HG03442 (cell line): ENCODE measurements at regions not wholly inside any gene's neighbourhood (a gene's known extent, or its start where the extent isn't known, plus 50 kb on each side); places are given as distances from the start of the nearest gene placed in this dataset.

Experiments
- ATAC-seq: cut with Tn5 transposase; IDR thresholded peaks from one replicate; pipeline ENCODE4 v1.9.1; 2021; ENCODE audit warnings: mild to moderate bottlenecking, moderate library complexity; ENCODE audit not compliant: unreplicated experiment

DNA sequence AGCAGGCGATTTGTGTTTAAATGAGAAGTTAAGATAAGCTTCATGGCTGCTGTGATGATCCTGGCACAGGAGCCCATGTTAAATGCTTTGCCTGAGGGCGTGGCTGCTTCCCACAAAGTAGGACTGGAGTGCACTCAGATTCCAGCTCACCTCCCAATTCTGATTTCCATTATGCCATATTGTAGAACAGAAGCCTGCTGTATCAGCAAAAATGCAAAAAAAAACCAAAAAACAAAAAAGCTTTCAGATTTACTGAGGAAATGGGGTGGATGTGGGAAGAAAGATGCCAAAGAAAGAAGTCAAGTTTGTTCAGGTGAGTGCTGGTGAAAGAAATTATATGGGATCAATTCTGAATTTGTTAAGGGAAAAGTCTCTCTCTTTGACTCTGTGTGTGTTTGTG, 610.4 kb upstream of the NETO1 start:
- ATAC-seq, result no peak

DNA sequence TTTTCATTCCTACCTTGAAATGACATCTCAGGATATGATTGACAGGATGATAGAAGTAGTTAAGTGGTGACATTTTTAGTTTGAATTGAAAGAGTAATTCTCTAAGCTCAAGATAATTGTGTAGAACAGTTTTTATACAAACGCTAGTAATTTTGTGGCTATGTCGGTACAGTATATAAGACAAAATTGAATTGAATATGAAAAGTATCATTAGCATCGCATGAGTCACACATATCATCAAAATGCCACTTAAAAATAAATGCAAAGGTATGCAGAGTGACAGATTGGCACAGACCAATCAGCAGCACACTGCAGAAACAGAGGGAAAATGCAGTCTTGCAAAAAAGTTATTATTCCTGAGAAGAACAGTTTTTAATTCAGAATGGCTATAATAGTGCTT, 608.2 kb upstream of the NETO1 start:
- ATAC-seq, result no peak

DNA sequence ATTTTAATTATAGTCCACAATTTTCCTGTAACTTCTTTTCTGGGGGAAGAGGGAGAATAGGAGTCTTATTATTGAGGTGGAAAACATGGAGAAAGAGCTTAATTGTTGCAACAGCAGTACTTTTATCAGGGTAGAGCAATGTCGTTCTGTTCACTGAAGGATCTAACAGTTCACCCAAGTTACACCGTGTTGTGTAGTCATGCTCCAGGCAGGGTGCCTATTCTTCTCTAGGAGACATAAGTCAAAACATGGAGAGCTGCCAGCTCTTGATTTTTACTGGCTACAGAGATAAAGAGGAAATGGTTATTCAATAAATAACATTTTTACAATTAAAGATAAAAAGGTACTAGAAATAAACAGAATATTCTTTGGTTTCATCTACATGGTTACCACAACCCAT, 594.3 kb upstream of the NETO1 start:
- ATAC-seq, result no peak

DNA sequence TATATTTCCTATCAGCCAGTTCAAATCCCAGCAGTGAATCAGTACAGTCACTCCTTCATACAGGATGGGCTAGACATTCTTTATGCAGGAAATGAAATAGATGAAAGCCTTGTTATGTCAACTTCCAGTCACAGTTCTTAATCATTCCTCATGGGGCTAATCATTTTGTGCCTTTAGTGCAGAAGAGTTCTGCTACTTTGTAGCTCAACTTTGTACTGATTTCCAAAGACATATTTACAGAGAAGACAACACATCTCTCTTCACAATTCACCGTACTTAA, 593.9 kb upstream of the NETO1 start:
- no peak for ATAC-seq

DNA sequence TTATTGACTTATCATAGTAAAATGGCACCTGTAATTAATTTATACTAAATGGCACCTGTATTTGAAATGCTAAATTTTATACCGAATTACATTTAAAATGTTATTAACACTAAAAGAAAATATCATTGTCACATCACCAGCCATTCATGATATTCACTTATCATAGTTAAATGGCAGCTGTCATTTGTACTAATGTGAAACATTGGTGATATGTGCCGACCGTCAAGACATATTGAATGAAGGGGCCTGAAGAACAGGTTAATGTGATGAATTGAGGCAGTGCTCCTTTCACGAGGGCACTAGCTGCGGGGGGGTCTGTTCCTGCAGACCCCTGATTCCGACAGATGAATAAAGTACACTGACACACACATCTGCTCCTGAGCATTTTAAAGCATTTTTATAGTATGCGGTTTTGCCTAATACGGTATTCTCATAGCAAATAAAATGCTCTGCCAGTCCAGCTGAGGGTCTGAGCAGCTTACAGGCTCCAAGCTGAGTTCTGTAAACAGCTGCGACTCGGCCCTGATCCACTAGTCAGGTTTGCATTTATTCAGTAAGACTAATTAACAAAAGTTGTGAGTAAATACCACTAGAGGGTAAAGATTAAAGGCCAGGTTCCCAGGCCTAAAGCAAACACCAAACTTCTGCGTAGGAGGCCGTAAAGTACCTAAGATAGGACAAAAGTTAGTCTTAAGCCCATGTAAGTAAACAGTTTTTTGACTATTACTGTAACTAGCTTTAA, 593.4 kb upstream of the NETO1 start:
- no peak for ATAC-seq

DNA sequence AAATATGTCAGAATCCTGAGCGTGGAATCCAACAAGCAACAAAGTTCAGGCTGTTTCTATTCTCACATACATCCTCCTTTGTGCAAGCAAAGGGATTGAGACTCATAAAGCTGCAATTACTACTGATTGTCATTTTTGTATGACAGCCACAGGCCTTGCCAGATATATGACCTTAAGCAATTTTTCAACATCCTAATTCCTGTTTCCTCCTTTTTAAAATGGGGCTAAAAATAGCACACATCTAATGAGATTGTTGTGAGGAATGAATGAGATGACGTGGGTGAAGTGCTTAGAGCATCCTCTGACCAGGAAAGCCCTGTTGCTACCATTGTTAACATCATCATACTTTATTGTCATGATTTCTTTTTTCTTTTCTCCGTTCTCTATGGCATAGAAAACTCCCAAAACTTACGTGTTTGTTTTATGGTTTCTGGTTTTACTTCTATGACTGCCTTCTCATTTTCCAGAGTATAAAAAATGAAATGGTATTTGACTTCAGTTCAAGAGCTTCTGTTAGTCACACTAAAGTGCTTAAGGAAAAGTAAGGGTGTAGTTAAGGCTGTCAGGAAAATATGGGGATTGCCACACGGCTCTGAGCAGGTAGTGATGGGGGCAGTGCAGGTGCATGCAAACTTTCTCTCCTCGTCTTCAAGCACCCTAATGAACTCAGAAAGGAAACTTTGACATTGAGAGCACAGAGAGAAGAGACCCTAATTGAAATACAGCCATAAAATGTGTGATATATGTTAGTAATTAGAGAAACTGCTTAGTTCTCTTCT, 590.6 kb upstream of the NETO1 start:
- no peak for ATAC-seq

DNA sequence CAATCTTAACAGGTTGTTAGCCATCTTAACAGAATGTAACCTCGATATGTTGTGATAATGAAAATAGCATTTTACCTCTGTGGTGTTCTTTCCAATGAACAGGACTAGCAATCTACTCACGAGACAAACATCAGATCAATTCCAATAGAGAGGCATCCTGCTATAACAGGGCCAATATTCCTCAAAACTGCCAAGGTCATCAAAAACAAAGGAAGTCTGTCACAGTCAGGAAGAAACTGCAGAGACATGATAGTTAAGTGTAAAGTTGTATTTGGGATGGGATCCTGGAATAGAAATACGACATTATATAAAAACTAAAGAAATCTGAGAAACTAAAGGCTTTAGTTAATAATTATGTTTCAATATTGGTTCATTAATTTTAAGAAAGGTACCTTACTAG, 588.9 kb upstream of the NETO1 start:
- ATAC-seq, result no peak

DNA sequence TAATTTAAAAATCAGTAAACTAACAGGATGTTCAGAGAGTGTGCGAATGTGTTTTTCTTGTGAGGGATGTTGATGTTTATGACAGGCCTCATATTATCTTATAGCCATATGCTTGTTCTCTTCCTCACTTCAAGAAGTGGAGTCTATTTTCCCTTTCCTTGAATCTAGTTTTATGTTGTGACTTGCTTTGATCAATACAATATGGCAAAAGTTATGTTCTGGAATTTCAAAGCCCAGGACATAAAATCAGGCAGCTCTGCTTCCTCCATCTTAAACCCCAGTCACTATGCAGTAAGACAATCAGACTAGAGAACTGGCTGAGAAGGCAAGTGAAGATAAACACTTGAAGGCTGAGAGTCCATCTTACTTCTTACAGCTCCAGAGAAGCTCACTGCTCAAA, 585.1 kb upstream of the NETO1 start:
- no peak for ATAC-seq

DNA sequence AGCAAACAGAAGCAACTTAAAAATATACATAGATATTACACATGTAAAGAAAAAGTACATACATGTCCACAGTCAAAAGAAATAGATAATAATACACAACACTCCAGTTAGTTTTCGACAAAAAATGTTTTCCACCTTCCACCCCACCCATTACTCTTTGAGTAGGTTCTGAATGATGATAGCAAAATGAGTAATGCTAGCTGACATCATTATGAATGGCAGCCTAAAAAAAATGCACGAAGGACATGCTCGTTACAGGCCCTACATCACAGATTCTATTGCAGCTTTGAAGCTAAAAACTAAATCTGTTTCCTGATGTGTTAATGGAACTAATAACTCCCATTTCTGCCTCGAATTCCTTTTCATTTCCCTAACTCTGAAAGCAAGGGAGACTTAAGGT, 578.7 kb upstream of the NETO1 start:
- ATAC-seq, result no peak

DNA sequence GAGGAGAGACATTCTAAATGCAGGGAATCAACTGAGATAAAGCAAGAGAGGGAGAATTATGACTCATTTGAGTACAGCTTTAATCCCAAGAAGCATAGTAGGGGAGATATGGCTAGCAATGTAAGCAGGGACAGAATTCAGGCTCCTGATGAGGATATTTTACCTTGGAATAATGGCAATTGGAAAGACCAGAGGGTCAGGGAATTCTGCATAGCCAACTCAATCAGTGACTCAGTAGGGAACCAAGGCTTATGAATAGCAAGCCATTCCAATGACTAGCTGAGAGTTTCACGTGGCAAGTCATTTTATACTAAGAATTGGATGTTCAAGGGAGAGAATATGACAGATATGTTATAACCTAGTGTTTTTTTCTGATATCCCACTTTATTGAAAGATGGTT, 563.8 kb upstream of the NETO1 start:
- ATAC-seq, result no peak

DNA sequence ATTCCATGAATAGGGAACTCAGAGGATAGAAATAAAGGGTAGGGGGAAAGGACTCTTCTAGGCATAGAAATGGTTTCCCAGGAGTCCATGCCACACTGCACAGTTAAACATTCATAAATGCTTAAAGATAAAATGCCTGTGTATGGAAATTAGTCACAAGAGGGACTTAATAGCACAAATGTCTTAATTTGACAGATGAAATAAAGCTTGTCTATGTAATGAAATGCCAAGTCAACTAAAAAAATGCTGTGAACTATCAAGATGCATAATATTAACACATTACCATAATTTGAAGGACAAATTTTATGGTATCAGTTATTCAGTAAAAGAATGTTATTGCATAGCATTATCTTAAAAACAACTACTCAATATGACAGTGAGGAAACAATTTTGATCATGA, 553.2 kb upstream of the NETO1 start:
- ATAC-seq, result no peak

DNA sequence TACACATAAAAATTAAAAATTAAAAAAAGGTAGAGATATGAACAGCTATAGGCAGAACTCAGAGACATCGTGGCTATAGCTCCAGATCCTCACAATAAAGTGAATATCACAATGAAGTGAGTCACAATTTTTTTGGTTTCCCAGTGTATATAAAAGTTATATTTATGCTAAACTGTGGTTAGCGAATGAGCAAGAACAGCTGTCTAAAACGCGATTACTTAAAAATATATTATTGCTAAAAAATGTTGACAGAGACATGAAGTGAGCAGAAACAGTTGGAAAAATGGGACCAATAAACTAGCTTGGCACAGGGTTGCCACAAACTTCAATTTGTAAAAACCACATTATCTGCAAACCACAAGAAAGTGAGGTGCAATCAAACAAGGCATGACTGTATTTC, 551.7 kb upstream of the NETO1 start:
- no peak for ATAC-seq

DNA sequence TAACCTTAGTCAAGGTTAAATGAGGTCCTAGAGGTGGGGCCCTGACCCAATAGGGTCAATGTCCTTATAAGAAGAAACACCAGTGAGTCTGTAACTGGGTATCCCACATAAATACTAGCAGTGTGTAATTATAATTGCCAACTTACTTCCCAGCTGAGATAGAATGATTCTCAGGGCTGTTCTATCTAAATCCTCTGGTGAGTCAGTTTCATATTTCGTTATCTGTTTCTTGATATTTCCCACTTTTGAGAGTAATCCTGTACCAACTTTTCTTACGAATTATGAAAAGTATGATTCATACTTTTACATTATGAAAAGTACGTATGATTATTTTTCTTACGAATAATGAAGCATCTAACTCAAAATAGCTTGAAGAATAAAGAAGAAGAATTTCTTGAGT, 546.8 kb upstream of the NETO1 start:
- ATAC-seq, result no peak

DNA sequence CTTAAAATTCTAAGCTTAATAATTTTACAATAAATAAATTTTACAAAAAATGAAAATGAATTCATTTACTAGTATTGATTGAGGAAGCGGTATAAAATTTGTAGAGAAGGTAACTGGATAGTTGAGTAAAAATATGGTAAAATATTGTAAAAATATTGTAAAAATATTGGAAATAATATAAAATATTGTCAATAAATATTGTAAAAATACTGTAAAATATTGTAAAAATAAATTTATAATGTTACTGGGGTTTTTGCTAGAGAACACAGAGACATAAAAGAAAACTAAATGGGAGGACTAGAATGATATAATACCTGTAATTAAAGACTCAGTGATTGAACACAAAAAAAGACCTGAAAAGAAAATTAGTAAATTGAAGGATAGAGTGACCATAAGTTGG, 546.3 kb upstream of the NETO1 start:
- ATAC-seq, result no peak

DNA sequence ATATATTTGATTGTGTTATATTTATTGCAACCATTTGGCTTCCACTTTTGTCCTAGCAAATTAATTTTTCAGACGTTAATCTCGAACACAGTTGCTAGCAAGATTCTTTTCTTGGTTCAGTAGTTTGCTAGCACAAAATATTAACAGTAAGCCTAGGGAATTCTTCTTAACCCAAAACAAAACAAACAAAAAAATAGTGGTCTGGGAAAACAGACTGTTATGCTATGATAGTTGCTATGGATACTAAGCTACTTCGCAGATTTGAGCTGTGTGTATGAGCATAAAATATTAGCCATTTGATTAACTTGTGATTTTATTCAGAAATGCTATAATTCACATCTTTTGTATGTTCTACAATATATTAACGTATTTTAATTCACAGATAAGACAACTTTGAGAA, 541.5 kb upstream of the NETO1 start:
- no peak for ATAC-seq

DNA sequence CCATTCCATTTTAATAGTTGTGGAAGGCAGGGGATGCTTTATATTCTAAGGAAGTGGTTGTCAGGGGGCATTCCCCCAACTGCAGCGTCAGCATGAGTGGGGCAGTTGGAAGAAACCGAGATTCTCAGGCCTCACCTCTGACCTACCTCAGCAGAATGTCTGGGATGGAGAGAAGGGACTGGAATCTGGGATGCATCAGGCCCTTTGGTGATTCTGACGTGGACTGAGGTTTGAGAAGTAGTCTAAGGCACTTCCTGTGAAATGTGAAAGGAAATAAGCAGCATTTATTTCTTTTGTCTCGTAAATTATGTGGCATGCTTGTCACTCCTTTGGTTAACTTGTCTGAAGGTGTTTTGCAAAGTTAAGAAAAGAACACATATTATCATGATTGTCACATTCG, 540.7 kb upstream of the NETO1 start:
- ATAC-seq, result no peak

DNA sequence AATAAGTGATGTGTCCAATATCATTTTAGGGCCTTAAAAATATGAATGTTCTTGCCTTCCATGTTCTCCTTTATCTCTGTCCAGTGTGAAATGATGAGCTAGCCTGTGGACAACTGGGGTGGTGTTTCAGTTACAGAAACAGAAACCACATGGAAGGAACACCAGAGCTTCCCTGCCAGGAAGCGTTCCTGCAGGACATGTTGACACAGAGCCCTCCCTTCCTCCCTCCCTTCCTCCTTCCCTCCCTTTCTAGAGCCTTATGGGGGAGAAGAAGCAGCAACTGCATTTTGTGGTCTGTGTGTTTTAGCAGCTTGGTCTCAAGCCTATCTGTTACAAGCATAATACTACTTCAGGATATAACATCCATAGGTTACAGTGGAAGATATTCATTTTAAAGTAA, 539.7 kb upstream of the NETO1 start:
- ATAC-seq, result no peak

DNA sequence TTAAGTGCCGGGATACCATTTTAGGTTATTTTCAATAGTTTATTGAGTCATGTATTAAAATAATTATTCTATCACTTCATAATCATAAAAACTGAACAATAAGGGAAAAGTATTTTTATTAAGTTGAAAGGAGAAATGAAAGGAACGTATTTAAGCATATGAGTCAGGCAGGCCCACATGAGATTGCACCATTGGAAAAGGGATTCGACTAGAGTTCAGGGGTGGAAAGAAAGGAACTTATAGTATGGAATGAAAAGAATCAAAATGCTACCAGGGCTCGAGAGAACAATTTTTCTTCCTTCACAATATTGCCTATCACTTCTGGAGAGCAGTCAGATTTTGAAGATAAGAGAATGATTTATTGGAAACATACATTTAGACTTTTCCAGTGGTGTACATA, 516.5 kb upstream of the NETO1 start:
- no peak for ATAC-seq

DNA sequence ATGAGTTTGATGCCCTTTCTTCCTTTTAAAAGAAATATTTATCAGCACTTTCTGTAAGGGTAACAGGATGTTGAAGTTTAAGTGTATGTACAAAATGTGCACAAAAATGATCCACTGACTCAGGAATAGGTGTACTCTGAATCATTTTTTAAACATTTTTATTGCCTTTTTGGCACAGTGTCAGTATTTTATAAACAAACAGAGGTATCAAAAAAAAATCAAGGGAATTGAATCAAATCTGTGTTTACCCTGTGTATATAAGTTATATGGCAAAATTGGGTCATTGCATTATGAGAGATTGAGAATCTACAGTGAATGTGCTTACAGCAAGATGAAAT, 513.9 kb upstream of the NETO1 start:
- ATAC-seq, result no peak

DNA sequence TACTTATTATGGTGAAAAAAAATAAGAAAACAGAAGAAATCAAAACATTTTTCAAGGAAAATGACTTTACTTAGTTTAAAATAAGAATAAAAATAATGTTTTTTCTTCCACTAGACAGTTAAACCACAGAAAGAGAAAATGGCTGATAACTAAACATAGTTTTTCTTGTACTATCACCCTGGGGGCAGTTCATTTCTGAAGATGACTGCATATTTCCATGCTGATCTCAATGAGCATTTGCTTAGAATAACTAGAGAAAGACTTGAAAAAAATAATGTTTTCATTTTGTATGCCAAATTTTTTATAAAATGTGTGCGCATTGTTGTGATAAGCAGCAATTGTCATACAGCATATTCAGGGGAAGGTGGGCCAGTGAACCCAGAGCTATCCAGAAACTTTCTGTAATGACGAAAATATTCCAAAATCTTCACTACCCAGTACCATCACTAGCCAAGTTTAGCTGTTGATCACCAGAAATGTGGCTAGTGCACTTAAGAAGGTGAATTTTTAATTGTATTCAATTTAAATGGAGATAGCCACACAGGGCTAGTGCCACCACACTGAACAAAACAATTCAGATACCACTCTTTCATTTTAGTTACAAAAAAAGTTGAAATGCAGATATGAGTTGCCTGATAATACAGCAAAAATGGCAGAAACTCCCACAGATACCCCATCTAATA, 513.4 kb upstream of the NETO1 start:
- no peak for ATAC-seq

DNA sequence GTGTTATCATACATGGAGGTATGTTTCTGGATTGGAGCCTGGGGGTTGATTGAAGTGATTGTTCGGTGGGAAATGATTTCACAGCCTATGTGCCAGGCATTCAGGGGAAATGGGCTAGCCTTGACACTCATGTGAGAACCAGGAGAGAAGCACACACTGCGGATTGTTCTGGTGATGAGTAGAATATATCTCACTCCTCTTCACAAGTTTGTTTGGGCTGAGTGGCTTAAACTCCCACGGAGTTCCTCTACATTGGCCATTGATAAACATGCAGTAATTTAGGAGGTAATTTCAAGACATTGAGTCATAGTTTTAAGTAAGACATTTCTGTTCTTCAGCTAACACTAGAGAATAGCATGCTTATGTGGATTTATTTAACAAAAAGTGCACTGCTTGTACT, 498.9 kb upstream of the NETO1 start:
- ATAC-seq, result no peak

DNA sequence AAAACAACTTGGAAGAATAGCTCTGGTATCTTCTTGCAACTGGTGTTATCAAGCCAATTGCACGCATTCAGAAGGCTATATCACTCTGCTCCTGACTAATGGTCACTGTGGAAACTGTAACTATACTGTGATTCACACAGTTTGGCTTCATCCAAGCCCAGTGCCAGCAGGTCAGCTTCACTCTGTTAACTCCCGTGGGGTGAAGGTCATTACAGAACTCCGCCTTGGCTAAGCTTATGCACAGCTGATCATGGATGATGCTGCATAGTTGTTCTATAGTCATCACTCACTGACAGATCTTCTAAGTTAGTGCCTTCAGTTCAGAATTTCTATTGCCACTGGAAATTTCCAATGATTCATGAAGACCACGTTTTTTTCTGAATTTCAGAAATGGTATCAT, 497.2 kb upstream of the NETO1 start:
- no peak for ATAC-seq

DNA sequence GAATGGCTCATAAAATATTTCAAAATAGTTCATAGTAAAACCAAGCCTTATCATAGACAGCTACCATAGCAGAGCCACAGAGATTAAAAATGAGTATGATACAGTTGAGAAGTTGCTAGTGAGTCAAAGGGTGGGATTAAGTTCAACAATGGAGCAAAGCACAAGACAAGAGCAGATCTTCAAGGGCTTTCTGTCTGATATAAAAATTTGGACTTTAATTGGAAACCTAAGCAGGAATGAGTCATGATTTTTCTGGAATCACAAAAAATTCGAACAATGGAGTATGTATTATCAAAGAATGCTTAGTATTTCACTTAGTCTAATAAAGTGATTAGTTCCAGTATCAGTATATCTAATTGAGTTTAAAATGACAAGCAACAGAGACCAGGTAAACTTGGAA, 487.3 kb upstream of the NETO1 start:
- no peak for ATAC-seq
